ENCODE measurements at regions not wholly inside any gene's neighbourhood (a gene's known extent, or its start where the extent isn't known, plus 50 kb on each side); places are given as distances from the start of the nearest gene placed in this dataset.
A peak's percentile ranks its signal among the peaks of the same experiment; 100 is the strongest.
"Not testable (repeated sequence)": the region's sequence is repeated elsewhere in the genome, so short reads cannot be mapped to it uniquely, and the experiment has no call there.

GRCh38 chr4:189177130-189177529, 763.5 kb upstream of the FRG1 start:
- no peak for DNase-seq (ENCODE audit: low read depth)

- DNase-seq (ENCODE audit: low read depth): no peak
Measured at GRCh38 chr4:189178125-189178746, 762.4 kb upstream of the FRG1 start.

GRCh38 chr4:189185810-189186432, 754.8 kb upstream of the FRG1 start:
- no peak for DNase-seq (ENCODE audit: low read depth)

- DNase-seq (ENCODE audit: low read depth): no peak
Measured at GRCh38 chr4:189187531-189188052, 753.1 kb upstream of the FRG1 start.

- no peak for DNase-seq (ENCODE audit: low read depth)
Measured at GRCh38 chr4:189198624-189199023, 742.0 kb upstream of the FRG1 start.

GRCh38 chr4:189200353-189200752, 740.3 kb upstream of the FRG1 start:
- DNase-seq (ENCODE audit: low read depth): no peak

GRCh38 chr4:189202182-189202868, 738.3 kb upstream of the FRG1 start:
- peak; percentile 70 for DNase-seq (ENCODE audit: low read depth)

GRCh38 chr4:189202869-189203271, 737.8 kb upstream of the FRG1 start:
- DNase-seq (ENCODE audit: low read depth): peak; percentile 41

GRCh38 chr4:189204616-189205015, 736.1 kb upstream of the FRG1 start:
- no peak for DNase-seq (ENCODE audit: low read depth)

GRCh38 chr4:189206953-189207352, 733.7 kb upstream of the FRG1 start:
- no peak for DNase-seq (ENCODE audit: low read depth)

- DNase-seq (ENCODE audit: low read depth): no peak
Measured at GRCh38 chr4:189207872-189208271, 732.8 kb upstream of the FRG1 start.

GRCh38 chr4:189215574-189215973, 725.1 kb upstream of the FRG1 start:
- DNase-seq (ENCODE audit: low read depth): no peak

GRCh38 chr4:189221691-189222090, 719.0 kb upstream of the FRG1 start:
- DNase-seq (ENCODE audit: low read depth): no peak

- no peak for DNase-seq (ENCODE audit: low read depth)
Measured at GRCh38 chr4:189228726-189229125, 711.9 kb upstream of the FRG1 start.

- DNase-seq (ENCODE audit: low read depth): no peak
Measured at GRCh38 chr4:189232274-189232673, 708.4 kb upstream of the FRG1 start.

- not testable (repeated sequence) for DNase-seq (ENCODE audit: low read depth)
Measured at GRCh38 chr4:189233754-189234153, 706.9 kb upstream of the FRG1 start.

GRCh38 chr4:189234948-189235347, 705.7 kb upstream of the FRG1 start:
- DNase-seq (ENCODE audit: low read depth): not testable (repeated sequence)

GRCh38 chr4:189235599-189235998, 705.1 kb upstream of the FRG1 start:
- no peak for DNase-seq (ENCODE audit: low read depth)

- DNase-seq (ENCODE audit: low read depth): not testable (repeated sequence)
Measured at GRCh38 chr4:189236321-189236720, 704.4 kb upstream of the FRG1 start.

GRCh38 chr4:189237340-189237739, 703.3 kb upstream of the FRG1 start:
- no peak for DNase-seq (ENCODE audit: low read depth)

- DNase-seq (ENCODE audit: low read depth): no peak
Measured at GRCh38 chr4:189255636-189256035, 685.0 kb upstream of the FRG1 start.

- DNase-seq (ENCODE audit: low read depth): no peak
Measured at GRCh38 chr4:189261475-189261874, 679.2 kb upstream of the FRG1 start.

- no peak for DNase-seq (ENCODE audit: low read depth)
Measured at GRCh38 chr4:189265515-189265914, 675.2 kb upstream of the FRG1 start.

Measured in iris pigment epithelial cell (primary cell).